IMR-90 (cell line): ENCODE measurements at regions not wholly inside any gene's neighbourhood (a gene's known extent, or its start where the extent isn't known, plus 50 kb on each side); places are given as distances from the start of the nearest gene placed in this dataset.

ENCODE experiments used
- ATAC-seq: fragments of 200-7000 bp; cut with Tn5 transposase; 2 replicates; pipeline ENCODE4 v1.9.1; 2020; ENCODE audit warnings: low read depth, mild to moderate bottlenecking, moderate library complexity
- BruUV-seq: library from RNA; stranded (reverse); fragments of 400-500 nt; replicated peaks from 2 replicates; lab custom pipeline; 2021; lab: Mats Ljungman, UMichigan
- CTCF ChIA-PET: fragments of 300-600 bp; formaldehyde crosslinking; extraction: SDS; loops from one replicate; lab custom pipeline; 2021; ENCODE audit warnings: antibody characterized with exemption; lab: Yijun Ruan, JAX
- POLR2A ChIA-PET: fragments of 300-600 bp; sonication (Branson Sonifier 250); formaldehyde crosslinking; loops from one replicate; lab custom pipeline; 2022; ENCODE audit warnings: antibody characterized with exemption; ENCODE audit not compliant: unreplicated experiment; lab: Charles Lee
- DNase-seq: peaks from one replicate; pipeline ENCODE4 v3.0.0; 2013
- H2AFZ ChIP-seq: replicated peaks from 2 replicates; pipeline ENCODE3; 2013; ENCODE audit warnings: low read length, mild to moderate bottlenecking; ENCODE audit not compliant: poor library complexity
- H2AK5ac ChIP-seq: 2 replicates; pipeline ENCODE4 v1.6.1; 2013; ENCODE audit warnings: low read depth, low read length, inconsistent platforms
- H2AK9ac ChIP-seq: replicated peaks from 2 replicates; pipeline ENCODE3; 2013; ENCODE audit warnings: mild to moderate bottlenecking, low read depth, low read length, moderate library complexity; ENCODE audit not compliant: poor library complexity
- H2BK120ac ChIP-seq: 2 replicates; pipeline ENCODE4 v1.6.1; 2013; ENCODE audit warnings: low read depth, low read length, inconsistent platforms
- H2BK15ac ChIP-seq: 3 replicates; pipeline ENCODE4 v1.6.1; 2013; ENCODE audit warnings: low read depth, low read length, inconsistent platforms
- H2BK20ac ChIP-seq: 2 replicates; pipeline ENCODE4 v1.6.1; 2013; ENCODE audit warnings: low read depth, mild to moderate bottlenecking, inconsistent platforms, low read length, moderate library complexity
- H2BK5ac ChIP-seq: 2 replicates; pipeline ENCODE4 v1.6.1; 2013; ENCODE audit warnings: mild to moderate bottlenecking, low read depth, low read length, inconsistent platforms; ENCODE audit not compliant: poor library complexity, severe bottlenecking
- H3K14ac ChIP-seq: replicated peaks from 2 replicates; pipeline ENCODE4 v1.6.1; 2013; ENCODE audit warnings: low read depth, low read length, inconsistent platforms
- H3K18ac ChIP-seq: 2 replicates; pipeline ENCODE4 v1.6.1; 2013; ENCODE audit warnings: low read depth, low read length, control low read depth
- H3K23ac ChIP-seq: 2 replicates; pipeline ENCODE4 v1.6.1; 2013; ENCODE audit warnings: low read depth, low read length, inconsistent platforms
- H3K27ac ChIP-seq: 2 replicates; pipeline ENCODE4 v1.5.1; 2013; ENCODE audit warnings: mild to moderate bottlenecking, control low read depth, low read length; ENCODE audit not compliant: insufficient read depth
- H3K27me3 ChIP-seq: 2 replicates; pipeline ENCODE4 v1.6.1; 2013; ENCODE audit warnings: low read length; ENCODE audit not compliant: control insufficient read depth, insufficient read depth
- H3K36me3 ChIP-seq: 2 replicates; pipeline ENCODE4 v1.6.1; 2013; ENCODE audit warnings: low read length, mixed read lengths; ENCODE audit not compliant: control insufficient read depth, insufficient read depth
- H3K4ac ChIP-seq: 2 replicates; pipeline ENCODE4 v1.6.1; 2013; ENCODE audit warnings: low read depth, low read length, inconsistent platforms
- H3K4me1 ChIP-seq: 2 replicates; pipeline ENCODE4 v1.6.1; 2013; ENCODE audit warnings: low read length, mixed read lengths; ENCODE audit not compliant: control insufficient read depth, insufficient read depth
- H3K4me2 ChIP-seq: 2 replicates; pipeline ENCODE4 v1.6.1; 2013; ENCODE audit warnings: low read depth, mild to moderate bottlenecking, control low read depth, low read length, moderate library complexity
- H3K4me3 ChIP-seq: 2 replicates; pipeline ENCODE4 v1.5.1; 2013; ENCODE audit warnings: low read depth, mild to moderate bottlenecking, control low read depth, low read length, moderate library complexity; ENCODE audit not compliant: insufficient read depth
- H3K56ac ChIP-seq: 2 replicates; pipeline ENCODE4 v1.6.1; 2013; ENCODE audit warnings: low read length, inconsistent platforms; ENCODE audit not compliant: insufficient read depth; ENCODE audit errors: extremely low read depth
- H3K79me1 ChIP-seq, 2 experiments: 2 replicates each; pipeline ENCODE4 v1.6.1; 2013; ENCODE audit warnings: low read length in 2 of 2, inconsistent platforms in 1 of 2, low read depth in 1 of 2
- H3K9ac ChIP-seq: 2 replicates; pipeline ENCODE4 v1.6.1; 2013; ENCODE audit warnings: low read depth, low read length, control low read depth
- H3K9me1 ChIP-seq: 2 replicates; pipeline ENCODE4 v1.6.1; 2013; ENCODE audit warnings: low read length, inconsistent platforms; ENCODE audit not compliant: insufficient read depth
- H3K9me3 ChIP-seq: 2 replicates; pipeline ENCODE4 v1.6.1; 2013; ENCODE audit warnings: low read length; ENCODE audit not compliant: control insufficient read depth, insufficient read depth
- H4K20me1 ChIP-seq: 2 replicates; pipeline ENCODE4 v1.6.1; 2013; ENCODE audit warnings: low read length, inconsistent platforms; ENCODE audit not compliant: insufficient read depth
- H4K5ac ChIP-seq: 2 replicates; pipeline ENCODE4 v1.6.1; 2013; ENCODE audit warnings: mild to moderate bottlenecking, low read depth, low read length, control low read depth
- H4K8ac ChIP-seq, 2 experiments: 2 replicates each; pipeline ENCODE4 v1.6.1; 2013; ENCODE audit warnings: low read depth in 2 of 2, low read length in 2 of 2, control low read depth in 1 of 2, inconsistent platforms in 1 of 2
- H4K91ac ChIP-seq: 2 replicates; pipeline ENCODE4 v1.6.1; 2013; ENCODE audit warnings: low read depth, low read length, inconsistent platforms; ENCODE audit not compliant: insufficient read depth
- BHLHE40 ChIP-seq: fragments of 150-350 bp; IDR thresholded peaks from 2 replicates; pipeline ENCODE4 v1.6.1; 2016; ENCODE audit warnings: mild to moderate bottlenecking, low read depth, low read length
- CEBPB ChIP-seq: IDR thresholded peaks from 2 replicates; pipeline ENCODE4 v1.6.1; 2012; ENCODE audit warnings: low read depth, low read length, improper control_type of control experiment
- CHD1 ChIP-seq: IDR thresholded peaks from 2 replicates; pipeline ENCODE4 v1.6.1; 2012; ENCODE audit warnings: low read depth, low read length, improper control_type of control experiment
- FOS ChIP-seq: fragments of 150-350 bp; IDR thresholded peaks from 2 replicates; pipeline ENCODE4 v1.6.1; 2016; ENCODE audit warnings: low read depth, low read length
- MAFK ChIP-seq: IDR thresholded peaks from 2 replicates; pipeline ENCODE4 v1.6.1; 2012; ENCODE audit warnings: low read depth, low read length, improper control_type of control experiment
- MAZ ChIP-seq: IDR thresholded peaks from 2 replicates; pipeline ENCODE4 v1.6.1; 2012; ENCODE audit warnings: low read depth, mild to moderate bottlenecking, low read length, improper control_type of control experiment, moderate library complexity, borderline replicate concordance
- MXI1 ChIP-seq: IDR thresholded peaks from 2 replicates; pipeline ENCODE4 v1.6.1; 2012; ENCODE audit warnings: low read depth, mild to moderate bottlenecking, low read length, moderate library complexity, borderline replicate concordance
- NFE2L2 ChIP-seq: fragments of 150-350 bp; IDR thresholded peaks from 2 replicates; pipeline ENCODE4 v1.6.1; 2016; ENCODE audit warnings: low read depth, mild to moderate bottlenecking, low read length
- POLR2A ChIP-seq: IDR thresholded peaks from 2 replicates; pipeline ENCODE4 v1.6.1; 2012; ENCODE audit warnings: mild to moderate bottlenecking, low read depth, low read length
- RAD21 ChIP-seq: IDR thresholded peaks from 2 replicates; pipeline ENCODE4 v1.6.1; 2012; ENCODE audit warnings: low read length, improper control_type of control experiment
- RCOR1 ChIP-seq: IDR thresholded peaks from 2 replicates; pipeline ENCODE4 v1.6.1; 2012; ENCODE audit warnings: mild to moderate bottlenecking, low read length, improper control_type of control experiment; ENCODE audit not compliant: insufficient replicate concordance
- RFX5 ChIP-seq: IDR thresholded peaks from 2 replicates; pipeline ENCODE4 v1.8.0; 2012; ENCODE audit warnings: low read depth, mild to moderate bottlenecking, low read length, moderate library complexity
- SMC3 ChIP-seq: fragments of 150-350 bp; IDR thresholded peaks from 2 replicates; pipeline ENCODE4 v1.6.1; 2016; ENCODE audit warnings: low read depth, mild to moderate bottlenecking, antibody characterized with exemption, low read length, moderate library complexity
- dilution Hi-C: fragments of 300-500 bp; cut with HindIII; formaldehyde crosslinking; loops from one replicate; pipeline ENCODE4 v1.14.3; 2018; ENCODE audit warnings: low sequenced_read_pairs; ENCODE audit not compliant: unreplicated experiment
- in situ Hi-C: fragments of 300-500 bp; cut with MboI; formaldehyde crosslinking; loops from 3 replicates; pipeline ENCODE4 v1.14.3; 2019; ENCODE audit warnings: low sequenced_read_pairs, inconsistent platforms, mixed read lengths
- intact Hi-C: fragments of 100-400 bp; cut with micrococcal nuclease; formaldehyde crosslinking; loops from 2 replicates; pipeline ENCODE4 v1.10.0; 2022
- TF ChIP-seq, protein P1 (sequence below): conservative IDR thresholded peaks from 2 replicates; pipeline ENCODE4 v1.5.1; 2012; ENCODE audit warnings: mild to moderate bottlenecking, low read depth, low read length, improper control_type of control experiment
- TF ChIP-seq, protein P2 (sequence below): fragments of 150-350 bp; IDR thresholded peaks from 2 replicates; pipeline ENCODE4 v1.6.1; 2017; ENCODE audit warnings: mild to moderate bottlenecking, antibody characterized with exemption, low read length, low read depth
- TF ChIP-seq, protein P3 (sequence below): fragments of 150-350 bp; IDR thresholded peaks from 2 replicates; pipeline ENCODE4 v1.6.1; 2016; ENCODE audit warnings: low read depth, mild to moderate bottlenecking, low read length, moderate library complexity, borderline replicate concordance

GRCh38 chr4:106793933-106794332, 242.2 kb downstream of the DKK2 start:
- POLR2A ChIA-PET = no interaction called here
- in situ Hi-C loops = no loop called here

More at GRCh38 chr4:106793933-106794332, 242.2 kb downstream of the DKK2 start:
- TF ChIP-seq FOS (no peak), RFX5 (no peak), BHLHE40 (no peak), NFE2L2 (no peak), MAFK (no peak), SMC3 (no peak), MAZ (no peak), RAD21 (no peak), CEBPB (no peak), RCOR1 (no peak), MXI1 (no peak), CHD1 (no peak), POLR2A (no peak)
- TF ChIP-seq, protein P1, sequence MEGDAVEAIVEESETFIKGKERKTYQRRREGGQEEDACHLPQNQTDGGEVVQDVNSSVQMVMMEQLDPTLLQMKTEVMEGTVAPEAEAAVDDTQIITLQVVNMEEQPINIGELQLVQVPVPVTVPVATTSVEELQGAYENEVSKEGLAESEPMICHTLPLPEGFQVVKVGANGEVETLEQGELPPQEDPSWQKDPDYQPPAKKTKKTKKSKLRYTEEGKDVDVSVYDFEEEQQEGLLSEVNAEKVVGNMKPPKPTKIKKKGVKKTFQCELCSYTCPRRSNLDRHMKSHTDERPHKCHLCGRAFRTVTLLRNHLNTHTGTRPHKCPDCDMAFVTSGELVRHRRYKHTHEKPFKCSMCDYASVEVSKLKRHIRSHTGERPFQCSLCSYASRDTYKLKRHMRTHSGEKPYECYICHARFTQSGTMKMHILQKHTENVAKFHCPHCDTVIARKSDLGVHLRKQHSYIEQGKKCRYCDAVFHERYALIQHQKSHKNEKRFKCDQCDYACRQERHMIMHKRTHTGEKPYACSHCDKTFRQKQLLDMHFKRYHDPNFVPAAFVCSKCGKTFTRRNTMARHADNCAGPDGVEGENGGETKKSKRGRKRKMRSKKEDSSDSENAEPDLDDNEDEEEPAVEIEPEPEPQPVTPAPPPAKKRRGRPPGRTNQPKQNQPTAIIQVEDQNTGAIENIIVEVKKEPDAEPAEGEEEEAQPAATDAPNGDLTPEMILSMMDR = no peak
- TF ChIP-seq, protein P2, sequence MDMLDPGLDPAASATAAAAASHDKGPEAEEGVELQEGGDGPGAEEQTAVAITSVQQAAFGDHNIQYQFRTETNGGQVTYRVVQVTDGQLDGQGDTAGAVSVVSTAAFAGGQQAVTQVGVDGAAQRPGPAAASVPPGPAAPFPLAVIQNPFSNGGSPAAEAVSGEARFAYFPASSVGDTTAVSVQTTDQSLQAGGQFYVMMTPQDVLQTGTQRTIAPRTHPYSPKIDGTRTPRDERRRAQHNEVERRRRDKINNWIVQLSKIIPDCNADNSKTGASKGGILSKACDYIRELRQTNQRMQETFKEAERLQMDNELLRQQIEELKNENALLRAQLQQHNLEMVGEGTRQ = no peak
- TF ChIP-seq, protein P3, sequence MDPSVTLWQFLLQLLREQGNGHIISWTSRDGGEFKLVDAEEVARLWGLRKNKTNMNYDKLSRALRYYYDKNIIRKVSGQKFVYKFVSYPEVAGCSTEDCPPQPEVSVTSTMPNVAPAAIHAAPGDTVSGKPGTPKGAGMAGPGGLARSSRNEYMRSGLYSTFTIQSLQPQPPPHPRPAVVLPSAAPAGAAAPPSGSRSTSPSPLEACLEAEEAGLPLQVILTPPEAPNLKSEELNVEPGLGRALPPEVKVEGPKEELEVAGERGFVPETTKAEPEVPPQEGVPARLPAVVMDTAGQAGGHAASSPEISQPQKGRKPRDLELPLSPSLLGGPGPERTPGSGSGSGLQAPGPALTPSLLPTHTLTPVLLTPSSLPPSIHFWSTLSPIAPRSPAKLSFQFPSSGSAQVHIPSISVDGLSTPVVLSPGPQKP = no peak
- dilution Hi-C loops (no loop called here), intact Hi-C loops (no loop called here)
- DNase-seq = no peak
- no peak overlapping the region for H4K8ac ChIP-seq
- no peak overlapping the region for H3K56ac ChIP-seq
- no peak overlapping the region for H4K5ac ChIP-seq
- H3K4ac ChIP-seq = no peak overlapping the region
- H3K4me2 ChIP-seq = no peak overlapping the region
- no peak overlapping the region for H2AK5ac ChIP-seq
- no peak overlapping the region for H2AFZ ChIP-seq
- no peak overlapping the region for H3K18ac ChIP-seq
- no peaks in the 10 kb centered on the region for H3K9me1 ChIP-seq
- H3K14ac ChIP-seq = no peak overlapping the region
- H4K91ac ChIP-seq = no peak overlapping the region
- H3K9ac ChIP-seq = no peak overlapping the region
- H3K4me3 ChIP-seq = no peak overlapping the region
- H2BK20ac ChIP-seq = no peak overlapping the region
- H2BK15ac ChIP-seq = no peak overlapping the region
- no peaks in the 10 kb centered on the region for H3K4me1 ChIP-seq
- no peak overlapping the region for H2AK9ac ChIP-seq
- no peaks in the 10 kb centered on the region for H3K9me3 ChIP-seq
- ATAC-seq = no peak
- H3K27ac ChIP-seq = no peak overlapping the region
- no peaks in the 10 kb centered on the region for H3K36me3 ChIP-seq
- CTCF ChIA-PET = no interaction called here
- no TSS peak for BruUV-seq
- H2BK5ac ChIP-seq = no peak overlapping the region
- H3K23ac ChIP-seq = no peak overlapping the region
- H2BK120ac ChIP-seq = no peak overlapping the region
- no peaks in the 10 kb centered on the region for H3K27me3 ChIP-seq
- no peaks in the 10 kb centered on the region for H3K79me1 ChIP-seq
- H4K20me1 ChIP-seq = no peaks in the 10 kb centered on the region
